OCI-LY1 (cell line): ENCODE measurements at regions not wholly inside any gene's neighbourhood (a gene's known extent, or its start where the extent isn't known, plus 50 kb on each side); places are given as distances from the start of the nearest gene placed in this dataset.
"Not testable (repeated sequence)": the region's sequence is repeated elsewhere in the genome, so short reads cannot be mapped to it uniquely, and the experiment has no call there.

Experiments
- EZH2 ChIP-seq: fragments of 200-600 bp; sonication (generic), shearing (Covaris generic); IDR thresholded peaks from 2 replicates; pipeline ENCODE4 v1.8.0; 2017; ENCODE audit warnings: borderline replicate concordance, mixed run types, mild to moderate bottlenecking, antibody characterized with exemption, low read length, moderate library complexity, mixed read lengths
- TF ChIP-seq, protein P1 (sequence below): fragments of 200-600 bp; sonication (generic), shearing (Covaris generic); IDR thresholded peaks from 2 replicates; pipeline ENCODE4 v1.5.1; 2017; ENCODE audit warnings: mild to moderate bottlenecking, antibody characterized with exemption, low read length, moderate library complexity, mixed read lengths

GRCh38 chr9:41043433-41043832 lies 85.0 kb downstream of the FOXD4L6 start:
- TF ChIP-seq, protein P1, sequence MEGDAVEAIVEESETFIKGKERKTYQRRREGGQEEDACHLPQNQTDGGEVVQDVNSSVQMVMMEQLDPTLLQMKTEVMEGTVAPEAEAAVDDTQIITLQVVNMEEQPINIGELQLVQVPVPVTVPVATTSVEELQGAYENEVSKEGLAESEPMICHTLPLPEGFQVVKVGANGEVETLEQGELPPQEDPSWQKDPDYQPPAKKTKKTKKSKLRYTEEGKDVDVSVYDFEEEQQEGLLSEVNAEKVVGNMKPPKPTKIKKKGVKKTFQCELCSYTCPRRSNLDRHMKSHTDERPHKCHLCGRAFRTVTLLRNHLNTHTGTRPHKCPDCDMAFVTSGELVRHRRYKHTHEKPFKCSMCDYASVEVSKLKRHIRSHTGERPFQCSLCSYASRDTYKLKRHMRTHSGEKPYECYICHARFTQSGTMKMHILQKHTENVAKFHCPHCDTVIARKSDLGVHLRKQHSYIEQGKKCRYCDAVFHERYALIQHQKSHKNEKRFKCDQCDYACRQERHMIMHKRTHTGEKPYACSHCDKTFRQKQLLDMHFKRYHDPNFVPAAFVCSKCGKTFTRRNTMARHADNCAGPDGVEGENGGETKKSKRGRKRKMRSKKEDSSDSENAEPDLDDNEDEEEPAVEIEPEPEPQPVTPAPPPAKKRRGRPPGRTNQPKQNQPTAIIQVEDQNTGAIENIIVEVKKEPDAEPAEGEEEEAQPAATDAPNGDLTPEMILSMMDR = not testable (repeated sequence)
- not testable (repeated sequence) for TF ChIP-seq EZH2
